ENCODE measurements at regions not wholly inside any gene's neighbourhood (a gene's known extent, or its start where the extent isn't known, plus 50 kb on each side); places are given as distances from the start of the nearest gene placed in this dataset.

- no peak for TF ChIP-seq CTCF (IDR thresholded peaks at IDR 0.05)
- intact Hi-C loops (cut with DNase I), result no loop called here
- no peaks in the 10 kb centered on the region for H3K4me1 ChIP-seq
- H3K9me3 ChIP-seq, result peaks cover 0 to 39% (median 2%) of the 10 kb centered on the region in 11 donors
- H3K27me3 ChIP-seq, result no peaks in the 10 kb centered on the region
- DNase-seq, result no peak
- H3K27ac ChIP-seq, result no peak overlapping the region
- WGBS, 2 donors, result 12 to 23% methylated on average over 4 of the region's 4 CpGs
- no peak for ATAC-seq
- no peak overlapping the region for H3K4me3 ChIP-seq
- no peaks in the 10 kb centered on the region for H3K36me3 ChIP-seq
Measured at GRCh38 chrX:78213331-78213730, 73.9 kb upstream of the TAF9B start.

- TF ChIP-seq CTCF (IDR thresholded peaks at IDR 0.05), result peak in 4 of 9 donors; percentile 12 to 36 (median 15)
- no peak overlapping the region for H3K27ac ChIP-seq
- no peaks in the 10 kb centered on the region for H3K9me3 ChIP-seq
- no peaks in the 10 kb centered on the region for H3K4me1 ChIP-seq
- DNase-seq (no peak), ATAC-seq (no peak)
- H3K36me3 ChIP-seq, result no peaks in the 10 kb centered on the region
- intact Hi-C loops (cut with DNase I), result no loop called here
- no peak overlapping the region for H3K4me3 ChIP-seq
- H3K27me3 ChIP-seq, result peaks cover 0 to 5% (median 0%) of the 10 kb centered on the region in 7 donors
Measured at GRCh38 chrX:78199851-78200250, 60.4 kb upstream of the TAF9B start.
